Upper lobe of right lung (tissue), 1 donor: ENCODE measurements at regions not wholly inside any gene's neighbourhood (a gene's known extent, or its start where the extent isn't known, plus 50 kb on each side); places are given as distances from the start of the nearest gene placed in this dataset.
"Not testable (repeated sequence)": the region's sequence is repeated elsewhere in the genome, so short reads cannot be mapped to it uniquely, and the experiment has no call there.

Experiments
- ATAC-seq: fragments of 200-7000 bp; cut with Tn5 transposase; one replicate; pipeline ENCODE4 v1.9.1; 2020; ENCODE audit warnings: mild to moderate bottlenecking, moderate library complexity
- DNase-seq: peaks from one replicate; pipeline ENCODE4 v3.0.0-alpha.2; 2020
- H3K27ac ChIP-seq: fragments of 200-600 bp; one replicate; pipeline ENCODE4 v1.8.0; 2022
- H3K27me3 ChIP-seq: fragments of 200-600 bp; one replicate; pipeline ENCODE4 v1.8.0; 2022; ENCODE audit warnings: mild to moderate bottlenecking
- H3K36me3 ChIP-seq: fragments of 200-600 bp; one replicate; pipeline ENCODE4 v1.8.0; 2022
- H3K4me1 ChIP-seq: fragments of 200-600 bp; one replicate; pipeline ENCODE4 v1.8.0; 2022
- H3K4me3 ChIP-seq: fragments of 200-600 bp; one replicate; pipeline ENCODE4 v1.8.0; 2022; ENCODE audit warnings: mild to moderate bottlenecking
- H3K9me3 ChIP-seq: fragments of 200-600 bp; one replicate; pipeline ENCODE4 v1.8.0; 2022
- CTCF ChIP-seq: fragments of 200-600 bp; IDR thresholded peaks from one replicate; pipeline ENCODE4 v1.8.0; 2022; ENCODE audit warnings: antibody characterized with exemption
- intact Hi-C: fragments of 100-400 bp; cut with DNase I; formaldehyde crosslinking; loops from one replicate; pipeline ENCODE4 v1.11.0; 2022
- donor health status: DM: no; HTN: yes; CAD: no; lungs with severe emphysema.

GRCh38 chr5:126280846-126281245 lies 142.4 kb upstream of the GRAMD2B start:
- no peak for ATAC-seq
- Histone ChIP-seq H3K4me3 (no peak overlapping the region), H3K36me3 (no peaks in the 10 kb centered on the region), H3K9me3 (no peaks in the 10 kb centered on the region), H3K27me3 (no peaks in the 10 kb centered on the region), H3K4me1 (no peaks in the 10 kb centered on the region), H3K27ac (no peak overlapping the region)
- DNase-seq, result no peak
- TF ChIP-seq CTCF, result no peak
- intact Hi-C loops, result no loop called here

GRCh38 chr5:126284977-126285696 lies 138.1 kb upstream of the GRAMD2B start:
- no peaks in the 10 kb centered on the region for H3K27me3 ChIP-seq
- no peaks in the 10 kb centered on the region for H3K4me1 ChIP-seq
- no peak for TF ChIP-seq CTCF
- no peak overlapping the region for H3K4me3 ChIP-seq
- ATAC-seq (no peak), DNase-seq (no peak)
- no peaks in the 10 kb centered on the region for H3K9me3 ChIP-seq
- H3K27ac ChIP-seq, result no peak overlapping the region
- H3K36me3 ChIP-seq, result no peaks in the 10 kb centered on the region
- intact Hi-C loops, result no loop called here

GRCh38 chr5:126296121-126296520 lies 127.1 kb upstream of the GRAMD2B start:
- ATAC-seq, H3K4me1 ChIP-seq, H3K36me3 ChIP-seq, H3K9me3 ChIP-seq, H3K4me3 ChIP-seq, DNase-seq, H3K27ac ChIP-seq, H3K27me3 ChIP-seq, intact Hi-C loops: not testable (repeated sequence)

- Histone ChIP-seq H3K4me1 (no peaks in the 10 kb centered on the region), H3K9me3 (no peaks in the 10 kb centered on the region), H3K27ac (no peak overlapping the region), H3K36me3 (no peaks in the 10 kb centered on the region), H3K4me3 (no peak overlapping the region), H3K27me3 (no peaks in the 10 kb centered on the region)
- intact Hi-C loops, result no loop called here
- DNase-seq (no peak), ATAC-seq (no peak)
- TF ChIP-seq CTCF, result no peak
Measured at GRCh38 chr5:126300293-126300692, 122.9 kb upstream of the GRAMD2B start.

GRCh38 chr5:126301056-126301455 lies 122.2 kb upstream of the GRAMD2B start:
- Histone ChIP-seq H3K4me3 (no peak overlapping the region), H3K27me3 (no peaks in the 10 kb centered on the region), H3K9me3 (no peaks in the 10 kb centered on the region), H3K36me3 (no peaks in the 10 kb centered on the region), H3K27ac (no peak overlapping the region), H3K4me1 (no peaks in the 10 kb centered on the region)
- intact Hi-C loops, result no loop called here
- ATAC-seq, result no peak
- DNase-seq, result no peak
- TF ChIP-seq CTCF, result no peak

- H3K9me3 ChIP-seq, result no peaks in the 10 kb centered on the region
- H3K36me3 ChIP-seq, result no peaks in the 10 kb centered on the region
- H3K27me3 ChIP-seq, result no peaks in the 10 kb centered on the region
- TF ChIP-seq CTCF, result no peak
- DNase-seq (no peak), ATAC-seq (no peak)
- H3K27ac ChIP-seq, result no peak overlapping the region
- H3K4me1 ChIP-seq, result no peaks in the 10 kb centered on the region
- H3K4me3 ChIP-seq, result no peak overlapping the region
- intact Hi-C loops, result no loop called here
Measured at GRCh38 chr5:126309860-126310259, 113.3 kb upstream of the GRAMD2B start.
